ENCODE measurements at regions not wholly inside any gene's neighbourhood (a gene's known extent, or its start where the extent isn't known, plus 50 kb on each side); places are given as distances from the start of the nearest gene placed in this dataset.

- TF ChIP-seq KDM1A (IDR thresholded peaks at IDR 0.05; ENCODE audit: borderline replicate concordance) (no peak), REST (IDR thresholded peaks at IDR 0.05; ENCODE audit: low read depth, low read length) (no peak), USF2 (IDR thresholded peaks at IDR 0.05; ENCODE audit: borderline replicate concordance, low read depth, low read length) (no peak), CTCF (IDR thresholded peaks at IDR 0.05 in 2 of 3, conservative IDR thresholded peaks at IDR 0.05 in 1 of 3; ENCODE audit: control insufficient read depth in 2 of 3, extremely low read depth in 1 of 3, insufficient read depth in 1 of 3, low read depth in 3 of 3, low read length in 3 of 3) (no peak), POLR2A (IDR thresholded peaks at IDR 0.05; ENCODE audit: low read depth, low read length) (no peak), ATF2 (IDR thresholded peaks at IDR 0.05; ENCODE audit: low read length) (no peak), SUZ12 (IDR thresholded peaks at IDR 0.05; ENCODE audit: unreplicated experiment) (no peak), ELK1 (IDR thresholded peaks at IDR 0.05; ENCODE audit: low read depth, low read length) (no peak), CBFB (IDR thresholded peaks at IDR 0.05; ENCODE audit: low read depth) (no peak), ZNF274 (IDR thresholded peaks at IDR 0.05; ENCODE audit: insufficient read depth, insufficient read length) (no peak)
Measured at GRCh38 chr2:82333697-82334096, 2029.1 kb upstream of the LRRTM1 start.
